GM18498 (cell line): ENCODE measurements at regions not wholly inside any gene's neighbourhood (a gene's known extent, or its start where the extent isn't known, plus 50 kb on each side); places are given as distances from the start of the nearest gene placed in this dataset.

ENCODE experiments used
- ATAC-seq: cut with Tn5 transposase; IDR thresholded peaks from one replicate; pipeline ENCODE4 v1.9.1; 2021; ENCODE audit warnings: mild to moderate bottlenecking, moderate library complexity; ENCODE audit not compliant: unreplicated experiment

- no peak for ATAC-seq
These were observed 67.7 kb upstream of the JCAD start for GRCh38 chr10:30127120-30127541.

- ATAC-seq, result no peak
These were observed 66.1 kb upstream of the JCAD start for GRCh38 chr10:30125496-30125895.

- no peak for ATAC-seq
These were observed 65.3 kb upstream of the JCAD start for GRCh38 chr10:30124704-30125103.

- ATAC-seq, result no peak
These were observed 62.0 kb upstream of the JCAD start for GRCh38 chr10:30121401-30121800.

- no peak for ATAC-seq
These were observed 59.2 kb upstream of the JCAD start for GRCh38 chr10:30118590-30118989.

- ATAC-seq, result no peak
These were observed 58.6 kb upstream of the JCAD start for GRCh38 chr10:30117812-30118501.

GRCh38 chr10:30116041-30116491 is 56.7 kb upstream of the JCAD start:
- ATAC-seq, result no peak

- ATAC-seq, result no peak
These were observed 56.2 kb upstream of the JCAD start for GRCh38 chr10:30115626-30115940.

GRCh38 chr10:30114881-30115625 is 55.7 kb upstream of the JCAD start:
- no peak for ATAC-seq

- ATAC-seq, result no peak
These were observed 55.0 kb upstream of the JCAD start for GRCh38 chr10:30114401-30114800.

GRCh38 chr10:30111340-30112022 is 52.1 kb upstream of the JCAD start:
- no peak for ATAC-seq
